HG03378 (cell line): ENCODE measurements at regions not wholly inside any gene's neighbourhood (a gene's known extent, or its start where the extent isn't known, plus 50 kb on each side); places are given as distances from the start of the nearest gene placed in this dataset.

ENCODE experiments used
- ATAC-seq: cut with Tn5 transposase; IDR thresholded peaks from one replicate; pipeline ENCODE4 v1.9.1; 2021; ENCODE audit warnings: mild to moderate bottlenecking, moderate library complexity; ENCODE audit not compliant: unreplicated experiment

GRCh38 chr6:113120582-113121285 lies 736.4 kb upstream of the MARCKS start:
- ATAC-seq: no peak

GRCh38 chr6:113121571-113121970 lies 735.6 kb upstream of the MARCKS start:
- no peak for ATAC-seq

GRCh38 chr6:113122060-113122459 lies 735.1 kb upstream of the MARCKS start:
- no peak for ATAC-seq

GRCh38 chr6:113125626-113126025 lies 731.5 kb upstream of the MARCKS start:
- ATAC-seq: no peak

GRCh38 chr6:113127786-113128419 lies 729.2 kb upstream of the MARCKS start:
- no peak for ATAC-seq

GRCh38 chr6:113128661-113129060 lies 728.5 kb upstream of the MARCKS start:
- ATAC-seq: no peak

GRCh38 chr6:113129991-113130390 lies 727.2 kb upstream of the MARCKS start:
- no peak for ATAC-seq

GRCh38 chr6:113137426-113137825 lies 719.7 kb upstream of the MARCKS start:
- ATAC-seq: no peak

- ATAC-seq: no peak
These were observed 716.4 kb upstream of the MARCKS start for GRCh38 chr6:113140721-113141120.

- no peak for ATAC-seq
These were observed 715.2 kb upstream of the MARCKS start for GRCh38 chr6:113141901-113142300.

GRCh38 chr6:113142671-113143174 lies 714.4 kb upstream of the MARCKS start:
- ATAC-seq: no peak

GRCh38 chr6:113143206-113143605 lies 713.9 kb upstream of the MARCKS start:
- ATAC-seq: no peak

GRCh38 chr6:113144117-113144516 lies 713.0 kb upstream of the MARCKS start:
- ATAC-seq: no peak

GRCh38 chr6:113146878-113147277 lies 710.3 kb upstream of the MARCKS start:
- ATAC-seq: no peak

- no peak for ATAC-seq
These were observed 709.6 kb upstream of the MARCKS start for GRCh38 chr6:113147544-113147943.

- ATAC-seq: no peak
These were observed 708.6 kb upstream of the MARCKS start for GRCh38 chr6:113148566-113148965.

GRCh38 chr6:113149511-113149910 lies 707.6 kb upstream of the MARCKS start:
- no peak for ATAC-seq

GRCh38 chr6:113160306-113161017 lies 696.7 kb upstream of the MARCKS start:
- ATAC-seq: no peak

GRCh38 chr6:113161018-113161315 lies 696.2 kb upstream of the MARCKS start:
- ATAC-seq: no peak

- ATAC-seq: no peak
These were observed 694.4 kb upstream of the MARCKS start for GRCh38 chr6:113162739-113163138.

GRCh38 chr6:113168057-113168456 lies 689.1 kb upstream of the MARCKS start:
- ATAC-seq: no peak

- no peak for ATAC-seq
These were observed 687.7 kb upstream of the MARCKS start for GRCh38 chr6:113169484-113169883.
